HEK293 (cell line): ENCODE measurements at regions not wholly inside any gene's neighbourhood (a gene's known extent, or its start where the extent isn't known, plus 50 kb on each side); places are given as distances from the start of the nearest gene placed in this dataset.

ENCODE experiments used
- AEBP2 ChIP-seq: fragments of 450-650 bp; formaldehyde crosslinking; IDR thresholded peaks from 2 replicates; pipeline ENCODE4 v1.5.1; 2016; ENCODE audit warnings: missing biosample characterization, missing genetic modification characterization, borderline replicate concordance
- GFI1B ChIP-seq: fragments of 450-650 bp; formaldehyde crosslinking; IDR thresholded peaks from 2 replicates; pipeline ENCODE4 v1.5.1; 2016; ENCODE audit warnings: missing biosample characterization, missing genetic modification characterization
- OSR2 ChIP-seq: fragments of 450-650 bp; formaldehyde crosslinking; IDR thresholded peaks from 2 replicates; pipeline ENCODE4 v1.5.1; 2016; ENCODE audit warnings: missing biosample characterization, missing genetic modification characterization
- SCRT1 ChIP-seq: fragments of 450-650 bp; formaldehyde crosslinking; IDR thresholded peaks from 2 replicates; pipeline ENCODE4 v1.5.1; 2016; ENCODE audit warnings: missing biosample characterization, missing genetic modification characterization, borderline replicate concordance
- YY2 ChIP-seq: fragments of 450-650 bp; formaldehyde crosslinking; IDR thresholded peaks from 2 replicates; pipeline ENCODE4 v1.5.1; 2016; ENCODE audit warnings: missing biosample characterization, missing genetic modification characterization
- ZBTB20 ChIP-seq: fragments of 450-650 bp; formaldehyde crosslinking; IDR thresholded peaks from 2 replicates; pipeline ENCODE4 v1.5.1; 2016; ENCODE audit warnings: missing biosample characterization, missing genetic modification characterization
- ZBTB21 ChIP-seq: fragments of 450-650 bp; formaldehyde crosslinking; IDR thresholded peaks from 2 replicates; pipeline ENCODE4 v1.5.1; 2017; ENCODE audit warnings: missing biosample characterization, missing genetic modification characterization
- ZFP41 ChIP-seq: fragments of 450-650 bp; formaldehyde crosslinking; IDR thresholded peaks from 2 replicates; pipeline ENCODE4 v1.5.1; 2016; ENCODE audit warnings: missing biosample characterization, missing genetic modification characterization, borderline replicate concordance
- ZNF133 ChIP-seq: fragments of 450-650 bp; formaldehyde crosslinking; IDR thresholded peaks from 2 replicates; pipeline ENCODE4 v1.5.1; 2016; ENCODE audit warnings: missing biosample characterization, missing genetic modification characterization
- ZNF146 ChIP-seq: fragments of 450-650 bp; formaldehyde crosslinking; IDR thresholded peaks from 2 replicates; pipeline ENCODE4 v1.5.1; 2016; ENCODE audit warnings: missing biosample characterization, missing genetic modification characterization
- ZNF169 ChIP-seq: fragments of 450-650 bp; formaldehyde crosslinking; IDR thresholded peaks from 2 replicates; pipeline ENCODE4 v1.5.1; 2016; ENCODE audit warnings: missing biosample characterization, missing genetic modification characterization
- ZNF175 ChIP-seq: fragments of 450-650 bp; formaldehyde crosslinking; IDR thresholded peaks from 2 replicates; pipeline ENCODE4 v1.5.1; 2016; ENCODE audit warnings: missing biosample characterization, missing genetic modification characterization
- ZNF266 ChIP-seq: fragments of 450-650 bp; formaldehyde crosslinking; IDR thresholded peaks from 2 replicates; pipeline ENCODE4 v1.5.1; 2016; ENCODE audit warnings: missing biosample characterization, missing genetic modification characterization, low read depth
- ZNF311 ChIP-seq: fragments of 450-650 bp; formaldehyde crosslinking; IDR thresholded peaks from 2 replicates; pipeline ENCODE4 v1.5.1; 2017; ENCODE audit warnings: missing biosample characterization, missing genetic modification characterization, borderline replicate concordance
- ZNF366 ChIP-seq: fragments of 450-650 bp; formaldehyde crosslinking; conservative IDR thresholded peaks from 2 replicates; pipeline ENCODE4 v1.5.1; 2016; ENCODE audit warnings: missing biosample characterization, missing genetic modification characterization
- ZNF416 ChIP-seq: fragments of 450-650 bp; formaldehyde crosslinking; IDR thresholded peaks from 2 replicates; pipeline ENCODE4 v1.5.1; 2016; ENCODE audit warnings: missing biosample characterization, missing genetic modification characterization
- ZNF518A ChIP-seq: fragments of 450-650 bp; formaldehyde crosslinking; conservative IDR thresholded peaks from 2 replicates; pipeline ENCODE4 v1.5.1; 2016; ENCODE audit warnings: low read depth, missing biosample characterization, missing genetic modification characterization
- ZNF596 ChIP-seq: fragments of 450-650 bp; IDR thresholded peaks from 2 replicates; pipeline ENCODE4 v1.5.0; 2018; ENCODE audit warnings: missing biosample characterization, mild to moderate bottlenecking, missing genetic modification characterization, moderate library complexity
- ZNF76 ChIP-seq: fragments of 450-650 bp; formaldehyde crosslinking; IDR thresholded peaks from 2 replicates; pipeline ENCODE4; 2016; ENCODE audit warnings: low read depth, missing biosample characterization, missing genetic modification characterization, borderline replicate concordance
- ZNF776 ChIP-seq: fragments of 450-650 bp; formaldehyde crosslinking; IDR thresholded peaks from 2 replicates; pipeline ENCODE4 v1.5.0; 2017; ENCODE audit warnings: missing biosample characterization, missing genetic modification characterization, borderline replicate concordance
- TF ChIP-seq, protein P1 (sequence below): sonication (generic); formaldehyde crosslinking; IDR thresholded peaks from 2 replicates; pipeline ENCODE4 v1.8.1; 2022; ENCODE audit warnings: mild to moderate bottlenecking, moderate library complexity, missing genetic modification reagents
- TF ChIP-seq, protein P2 (sequence below): fragments of 450-650 bp; formaldehyde crosslinking; IDR thresholded peaks from 2 replicates; pipeline ENCODE4 v1.5.1; 2016; ENCODE audit warnings: missing biosample characterization, missing genetic modification characterization, borderline replicate concordance
- TF ChIP-seq, protein P3 (sequence below): fragments of 450-650 bp; formaldehyde crosslinking; conservative IDR thresholded peaks from 2 replicates; pipeline ENCODE4 v1.5.1; 2016; ENCODE audit warnings: low read depth, missing biosample characterization, missing genetic modification characterization

DNA sequence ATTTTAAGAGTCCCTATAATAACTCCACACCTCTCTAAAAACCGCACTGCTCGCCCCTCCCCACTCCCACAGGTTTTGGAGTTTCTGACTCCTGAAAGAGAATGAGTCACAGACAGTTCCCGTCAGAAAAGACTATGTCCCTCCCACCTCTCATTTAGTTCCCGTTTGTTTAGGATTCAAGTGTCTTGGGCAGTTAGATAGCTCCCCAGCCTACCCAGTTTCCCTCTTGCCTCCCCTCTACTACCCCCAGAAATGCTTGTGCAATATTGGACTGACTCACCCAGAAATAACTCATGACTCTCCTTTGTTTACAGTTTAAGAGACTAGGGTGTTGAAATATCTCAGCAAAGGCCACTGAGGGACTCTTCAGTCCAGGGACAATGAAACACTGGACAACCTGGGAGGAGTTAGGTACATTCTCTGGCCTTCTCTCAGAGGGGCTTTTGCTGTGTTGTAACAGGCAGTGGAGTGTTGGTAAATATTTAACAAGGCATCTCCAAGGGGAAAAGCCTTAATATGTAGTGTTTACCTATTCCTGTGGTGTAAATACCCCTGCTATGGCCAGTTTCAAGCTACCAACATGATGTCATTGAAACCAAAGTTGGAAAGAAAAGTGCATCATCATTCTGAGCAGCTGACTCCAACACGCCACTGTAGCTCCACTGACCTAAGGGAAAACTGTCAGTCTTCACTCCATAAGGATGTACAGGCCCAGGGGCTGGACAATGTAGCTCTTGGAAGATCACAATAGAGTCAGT is 96.1 kb upstream of the CHD2 start (continued):
- TF ChIP-seq ZBTB21 (tag by site-specific recombination): peak; percentile 97
- no peak for TF ChIP-seq ZNF133 (tag by site-specific recombination)
- peak; percentile 53 for TF ChIP-seq OSR2 (tag by site-specific recombination)
- TF ChIP-seq ZNF169: no peak
- TF ChIP-seq ZNF266 (tag by site-specific recombination): no peak
- no peak; the same call in 1 of the 2 replicates for TF ChIP-seq GFI1B (tag by site-specific recombination)
- TF ChIP-seq ZNF416 (tag by site-specific recombination): 0 out of 2 replicates have a peak, but pooled peaks have one; percentile 33
- TF ChIP-seq, protein P1, sequence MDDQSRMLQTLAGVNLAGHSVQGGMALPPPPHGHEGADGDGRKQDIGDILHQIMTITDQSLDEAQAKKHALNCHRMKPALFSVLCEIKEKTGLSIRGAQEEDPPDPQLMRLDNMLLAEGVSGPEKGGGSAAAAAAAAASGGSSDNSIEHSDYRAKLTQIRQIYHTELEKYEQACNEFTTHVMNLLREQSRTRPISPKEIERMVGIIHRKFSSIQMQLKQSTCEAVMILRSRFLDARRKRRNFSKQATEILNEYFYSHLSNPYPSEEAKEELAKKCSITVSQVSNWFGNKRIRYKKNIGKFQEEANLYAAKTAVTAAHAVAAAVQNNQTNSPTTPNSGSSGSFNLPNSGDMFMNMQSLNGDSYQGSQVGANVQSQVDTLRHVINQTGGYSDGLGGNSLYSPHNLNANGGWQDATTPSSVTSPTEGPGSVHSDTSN: no peak
- TF ChIP-seq ZNF518A (tag by site-specific recombination): no peak; the same call in none of the 2 replicates
- peak; percentile 99 for TF ChIP-seq ZNF366 (tag by site-specific recombination)
- no peak for TF ChIP-seq ZNF311
- TF ChIP-seq ZNF146 (tag by site-specific recombination): peak; percentile 85
- TF ChIP-seq ZNF175 (tag by site-specific recombination): no peak
- no peak for TF ChIP-seq YY2 (tag by site-specific recombination)
- TF ChIP-seq AEBP2 (tag by site-specific recombination): no peak
- TF ChIP-seq ZNF76: peak; percentile 56; the same call in 1 of the 2 replicates
- TF ChIP-seq ZBTB20: peak; percentile 32; the same call in 1 of the 2 replicates
- TF ChIP-seq, protein P2, sequence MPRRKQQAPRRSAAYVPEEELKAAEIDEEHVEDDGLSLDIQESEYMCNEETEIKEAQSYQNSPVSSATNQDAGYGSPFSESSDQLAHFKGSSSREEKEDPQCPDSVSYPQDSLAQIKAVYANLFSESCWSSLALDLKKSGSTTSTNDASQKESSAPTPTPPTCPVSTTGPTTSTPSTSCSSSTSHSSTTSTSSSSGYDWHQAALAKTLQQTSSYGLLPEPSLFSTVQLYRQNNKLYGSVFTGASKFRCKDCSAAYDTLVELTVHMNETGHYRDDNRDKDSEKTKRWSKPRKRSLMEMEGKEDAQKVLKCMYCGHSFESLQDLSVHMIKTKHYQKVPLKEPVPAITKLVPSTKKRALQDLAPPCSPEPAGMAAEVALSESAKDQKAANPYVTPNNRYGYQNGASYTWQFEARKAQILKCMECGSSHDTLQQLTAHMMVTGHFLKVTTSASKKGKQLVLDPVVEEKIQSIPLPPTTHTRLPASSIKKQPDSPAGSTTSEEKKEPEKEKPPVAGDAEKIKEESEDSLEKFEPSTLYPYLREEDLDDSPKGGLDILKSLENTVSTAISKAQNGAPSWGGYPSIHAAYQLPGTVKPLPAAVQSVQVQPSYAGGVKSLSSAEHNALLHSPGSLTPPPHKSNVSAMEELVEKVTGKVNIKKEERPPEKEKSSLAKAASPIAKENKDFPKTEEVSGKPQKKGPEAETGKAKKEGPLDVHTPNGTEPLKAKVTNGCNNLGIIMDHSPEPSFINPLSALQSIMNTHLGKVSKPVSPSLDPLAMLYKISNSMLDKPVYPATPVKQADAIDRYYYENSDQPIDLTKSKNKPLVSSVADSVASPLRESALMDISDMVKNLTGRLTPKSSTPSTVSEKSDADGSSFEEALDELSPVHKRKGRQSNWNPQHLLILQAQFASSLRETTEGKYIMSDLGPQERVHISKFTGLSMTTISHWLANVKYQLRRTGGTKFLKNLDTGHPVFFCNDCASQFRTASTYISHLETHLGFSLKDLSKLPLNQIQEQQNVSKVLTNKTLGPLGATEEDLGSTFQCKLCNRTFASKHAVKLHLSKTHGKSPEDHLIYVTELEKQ (tag by site-specific recombination): peak; percentile 63; the same call in 1 of the 2 replicates
- 0 out of 2 replicates have a peak, but pooled peaks have one; percentile 24 for TF ChIP-seq SCRT1 (tag by site-specific recombination)
- TF ChIP-seq ZNF776: no peak
- TF ChIP-seq, protein P3, sequence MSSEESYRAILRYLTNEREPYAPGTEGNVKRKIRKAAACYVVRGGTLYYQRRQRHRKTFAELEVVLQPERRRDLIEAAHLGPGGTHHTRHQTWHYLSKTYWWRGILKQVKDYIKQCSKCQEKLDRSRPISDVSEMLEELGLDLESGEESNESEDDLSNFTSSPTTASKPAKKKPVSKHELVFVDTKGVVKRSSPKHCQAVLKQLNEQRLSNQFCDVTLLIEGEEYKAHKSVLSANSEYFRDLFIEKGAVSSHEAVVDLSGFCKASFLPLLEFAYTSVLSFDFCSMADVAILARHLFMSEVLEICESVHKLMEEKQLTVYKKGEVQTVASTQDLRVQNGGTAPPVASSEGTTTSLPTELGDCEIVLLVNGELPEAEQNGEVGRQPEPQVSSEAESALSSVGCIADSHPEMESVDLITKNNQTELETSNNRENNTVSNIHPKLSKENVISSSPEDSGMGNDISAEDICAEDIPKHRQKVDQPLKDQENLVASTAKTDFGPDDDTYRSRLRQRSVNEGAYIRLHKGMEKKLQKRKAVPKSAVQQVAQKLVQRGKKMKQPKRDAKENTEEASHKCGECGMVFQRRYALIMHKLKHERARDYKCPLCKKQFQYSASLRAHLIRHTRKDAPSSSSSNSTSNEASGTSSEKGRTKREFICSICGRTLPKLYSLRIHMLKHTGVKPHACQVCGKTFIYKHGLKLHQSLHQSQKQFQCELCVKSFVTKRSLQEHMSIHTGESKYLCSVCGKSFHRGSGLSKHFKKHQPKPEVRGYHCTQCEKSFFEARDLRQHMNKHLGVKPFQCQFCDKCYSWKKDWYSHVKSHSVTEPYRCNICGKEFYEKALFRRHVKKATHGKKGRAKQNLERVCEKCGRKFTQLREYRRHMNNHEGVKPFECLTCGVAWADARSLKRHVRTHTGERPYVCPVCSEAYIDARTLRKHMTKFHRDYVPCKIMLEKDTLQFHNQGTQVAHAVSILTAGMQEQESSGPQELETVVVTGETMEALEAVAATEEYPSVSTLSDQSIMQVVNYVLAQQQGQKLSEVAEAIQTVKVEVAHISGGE: no peak
- TF ChIP-seq ZNF596 (tag by site-specific recombination): no peak
- TF ChIP-seq ZFP41 (tag by site-specific recombination): no peak
